ENCODE measurements at regions not wholly inside any gene's neighbourhood (a gene's known extent, or its start where the extent isn't known, plus 50 kb on each side); places are given as distances from the start of the nearest gene placed in this dataset.

DNA sequence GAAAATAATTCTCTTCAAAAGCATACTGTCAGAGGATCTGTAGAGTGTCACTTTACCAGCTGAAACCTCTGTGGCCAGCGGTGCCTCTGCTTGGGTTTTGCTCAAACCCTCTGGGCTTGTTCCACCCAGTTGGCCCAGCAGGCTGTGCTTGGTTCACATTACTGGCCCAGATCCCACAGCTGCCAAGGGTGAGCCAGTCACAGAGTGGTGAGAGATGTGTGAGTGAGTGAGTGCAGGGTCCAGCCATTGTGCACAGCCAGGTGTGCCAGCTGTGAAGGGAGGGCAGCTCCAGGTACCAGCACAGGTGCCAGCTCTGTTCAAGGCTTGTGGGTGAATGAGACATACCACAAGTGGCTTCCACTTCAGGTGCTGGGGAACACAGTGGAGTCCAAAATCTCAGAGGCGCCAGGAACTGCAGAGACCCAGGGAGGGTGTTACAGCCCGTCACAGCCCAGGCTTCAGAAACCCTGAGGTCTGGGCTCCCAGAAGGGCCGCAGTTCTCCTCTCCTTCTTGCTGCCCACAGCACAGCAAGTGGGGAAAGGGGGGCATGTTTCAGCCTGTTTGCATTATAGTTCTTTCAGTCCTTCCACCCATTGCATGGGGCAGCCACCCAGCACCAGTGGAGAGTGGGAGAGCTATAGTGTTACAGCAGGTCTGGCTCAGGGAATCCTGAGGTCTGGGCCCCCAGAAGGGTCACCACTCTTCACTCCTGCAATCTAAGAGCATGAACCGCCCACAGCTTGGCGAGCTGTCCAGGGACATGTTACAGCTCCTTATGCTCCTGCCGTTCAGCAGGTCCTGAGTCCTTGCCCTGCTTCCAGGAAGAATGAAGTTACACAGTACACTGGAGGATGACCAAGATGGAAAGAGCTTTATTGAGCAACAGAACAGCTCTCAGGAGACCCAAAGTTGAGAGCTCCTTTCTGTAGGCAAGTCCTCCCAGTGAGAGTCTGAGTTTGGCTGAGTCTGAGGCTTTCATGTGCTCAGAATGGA lies 931.7 kb upstream of the SORCS1 start:
- TF ChIP-seq, protein P1, sequence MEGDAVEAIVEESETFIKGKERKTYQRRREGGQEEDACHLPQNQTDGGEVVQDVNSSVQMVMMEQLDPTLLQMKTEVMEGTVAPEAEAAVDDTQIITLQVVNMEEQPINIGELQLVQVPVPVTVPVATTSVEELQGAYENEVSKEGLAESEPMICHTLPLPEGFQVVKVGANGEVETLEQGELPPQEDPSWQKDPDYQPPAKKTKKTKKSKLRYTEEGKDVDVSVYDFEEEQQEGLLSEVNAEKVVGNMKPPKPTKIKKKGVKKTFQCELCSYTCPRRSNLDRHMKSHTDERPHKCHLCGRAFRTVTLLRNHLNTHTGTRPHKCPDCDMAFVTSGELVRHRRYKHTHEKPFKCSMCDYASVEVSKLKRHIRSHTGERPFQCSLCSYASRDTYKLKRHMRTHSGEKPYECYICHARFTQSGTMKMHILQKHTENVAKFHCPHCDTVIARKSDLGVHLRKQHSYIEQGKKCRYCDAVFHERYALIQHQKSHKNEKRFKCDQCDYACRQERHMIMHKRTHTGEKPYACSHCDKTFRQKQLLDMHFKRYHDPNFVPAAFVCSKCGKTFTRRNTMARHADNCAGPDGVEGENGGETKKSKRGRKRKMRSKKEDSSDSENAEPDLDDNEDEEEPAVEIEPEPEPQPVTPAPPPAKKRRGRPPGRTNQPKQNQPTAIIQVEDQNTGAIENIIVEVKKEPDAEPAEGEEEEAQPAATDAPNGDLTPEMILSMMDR (IDR thresholded peaks at IDR 0.05; ENCODE audit: insufficient read depth, low read depth, low read length), result no peak
- no peak for DNase-seq (ENCODE audit: low read depth)
- H3K4me3 ChIP-seq (ENCODE audit: low read depth, low read length), result no peak overlapping the region

DNA sequence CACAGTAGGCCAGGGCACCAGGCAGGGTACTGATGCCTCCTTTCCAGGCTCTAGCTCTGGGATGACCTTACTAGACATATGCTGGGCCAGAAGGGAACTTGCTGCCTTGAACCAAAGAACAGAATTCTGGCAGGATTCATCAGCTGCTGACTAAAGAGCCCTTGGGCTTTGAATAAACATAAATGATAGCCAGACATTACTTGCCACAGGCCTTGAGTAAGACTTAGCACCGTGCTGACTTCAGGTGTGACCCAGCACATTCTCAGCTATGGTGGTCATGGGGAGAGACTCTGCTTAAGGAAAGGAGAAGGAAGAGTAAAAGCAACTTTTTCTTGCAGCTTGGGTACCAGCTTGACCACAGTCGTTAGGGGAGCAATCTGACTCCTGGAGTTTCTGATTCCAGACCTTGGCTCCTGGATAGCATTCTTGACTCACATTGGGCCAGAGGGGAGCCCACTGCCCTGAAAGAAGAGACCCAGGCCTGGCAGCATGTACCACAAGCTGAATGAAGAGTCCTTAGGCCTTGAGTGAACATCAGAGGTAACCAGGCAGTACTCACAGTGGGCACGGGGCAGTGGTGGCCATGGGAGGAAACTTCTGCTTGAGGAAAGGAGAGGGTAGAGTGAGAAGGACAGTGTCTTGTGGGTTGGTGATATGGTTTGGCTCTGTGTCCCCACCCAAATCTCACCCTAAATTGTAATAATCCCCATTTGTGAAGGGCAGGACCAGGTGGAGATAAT lies 926.1 kb upstream of the SORCS1 start:
- no peak for DNase-seq (ENCODE audit: low read depth)

DNA sequence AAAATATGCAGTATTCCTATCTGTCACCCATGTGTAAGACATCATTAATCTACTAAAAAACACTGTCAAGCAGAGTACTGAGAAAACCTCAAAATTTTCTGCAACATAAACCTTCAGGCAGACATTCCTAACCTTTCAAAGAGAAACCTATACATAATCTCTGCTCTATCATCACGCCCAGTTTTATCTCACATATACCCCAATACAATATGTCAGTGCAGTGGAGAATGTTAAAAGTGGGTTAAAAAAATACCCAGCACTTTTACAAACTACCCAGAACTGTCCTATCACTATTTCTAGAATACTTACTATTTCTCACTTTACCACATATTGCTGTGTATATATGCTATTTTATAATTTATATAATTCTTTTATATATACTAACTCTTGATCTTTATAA lies 922.0 kb upstream of the SORCS1 start:
- TF ChIP-seq, protein P1 (IDR thresholded peaks at IDR 0.05; ENCODE audit: insufficient read depth, low read depth, low read length), result no peak
- H3K4me3 ChIP-seq (ENCODE audit: low read depth, low read length), result no peak overlapping the region
- no peak for DNase-seq (ENCODE audit: low read depth)

More for the DNA sequence above, 926.1 kb upstream of the SORCS1 start:
- no peak overlapping the region for H3K4me3 ChIP-seq (ENCODE audit: low read depth, low read length)
- TF ChIP-seq, protein P1 (IDR thresholded peaks at IDR 0.05; ENCODE audit: insufficient read depth, low read depth, low read length), result no peak

DNA sequence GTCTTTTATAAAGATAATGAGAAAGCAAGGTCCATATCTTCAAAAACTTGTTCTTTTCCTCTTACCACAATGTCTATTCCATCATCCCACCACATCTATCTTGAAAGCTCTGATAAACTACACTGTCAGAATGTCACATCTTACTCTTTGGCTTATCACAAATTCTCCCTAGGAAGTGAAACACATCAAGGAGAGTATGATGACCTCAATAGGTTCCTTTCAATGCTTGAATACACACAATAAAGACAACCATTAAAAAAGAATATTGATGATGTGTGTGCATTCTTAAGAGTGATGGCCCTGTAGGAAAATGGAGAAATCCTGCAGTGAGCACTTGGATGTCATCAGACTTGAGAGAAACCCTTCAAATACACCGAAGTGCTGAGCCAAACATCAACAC lies 918.1 kb upstream of the SORCS1 start:
- DNase-seq (ENCODE audit: low read depth), result no peak
- H3K4me3 ChIP-seq (ENCODE audit: low read depth, low read length), result no peak overlapping the region
- TF ChIP-seq, protein P1 (IDR thresholded peaks at IDR 0.05; ENCODE audit: insufficient read depth, low read depth, low read length), result no peak

DNA sequence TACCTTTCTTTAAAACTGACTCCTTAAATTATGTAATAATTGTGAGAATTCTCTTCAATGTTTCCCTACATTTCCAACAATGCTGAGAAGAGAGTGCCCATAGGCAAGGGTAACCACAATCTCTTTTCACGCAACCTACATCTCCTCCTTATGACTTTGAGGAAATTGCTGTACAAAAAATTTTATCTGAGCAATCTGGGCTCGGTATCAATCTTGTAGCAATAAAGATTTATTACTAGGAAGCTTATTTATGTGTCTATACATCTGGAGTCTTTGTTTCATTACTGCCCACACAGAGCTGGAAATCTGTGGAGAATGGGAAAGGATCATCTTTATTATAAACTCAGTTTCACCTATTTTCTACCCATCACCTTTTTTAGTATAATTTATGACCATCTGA lies 913.8 kb upstream of the SORCS1 start:
- H3K4me3 ChIP-seq (ENCODE audit: low read depth, low read length), result no peak overlapping the region
- TF ChIP-seq, protein P1 (IDR thresholded peaks at IDR 0.05; ENCODE audit: insufficient read depth, low read depth, low read length), result no peak
- no peak for DNase-seq (ENCODE audit: low read depth)

DNA sequence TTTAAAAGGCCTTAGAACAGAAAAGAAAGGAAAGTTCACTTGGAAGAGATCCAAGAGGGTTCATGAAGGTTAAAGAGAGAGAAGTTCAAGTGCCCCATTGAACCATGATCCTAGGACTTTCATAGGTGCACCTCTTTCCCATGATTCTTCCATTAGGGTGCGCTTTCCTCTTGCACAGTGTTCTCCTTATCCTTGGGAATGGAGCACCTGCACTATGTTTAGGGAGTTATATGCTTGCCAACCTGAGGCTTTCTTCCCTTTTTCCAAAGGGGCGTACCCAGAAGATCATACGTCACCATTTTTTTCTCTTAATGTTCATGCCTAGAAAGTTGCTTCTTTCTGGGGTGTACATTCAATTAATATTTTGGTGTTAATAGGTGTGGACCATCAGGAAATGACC lies 908.0 kb upstream of the SORCS1 start:
- DNase-seq (ENCODE audit: low read depth), result no peak
- H3K4me3 ChIP-seq (ENCODE audit: low read depth, low read length), result no peak overlapping the region
- TF ChIP-seq, protein P1 (IDR thresholded peaks at IDR 0.05; ENCODE audit: insufficient read depth, low read depth, low read length), result no peak

All from fibroblast of villous mesenchyme (primary cell).